Small intestine (tissue), 7 donors: ENCODE measurements at regions not wholly inside any gene's neighbourhood (a gene's known extent, or its start where the extent isn't known, plus 50 kb on each side); places are given as distances from the start of the nearest gene placed in this dataset.

Experiments
- DNase-seq, 2 donors: peaks; one replicate each; pipeline versions ENCODE4 v3.0.0 to v3.0.0-alpha.2; 2013
- FAIRE-seq: peaks from 2 replicates; lab custom pipeline; 2012; peaks lifted over from hg19 to GRCh38; lab: Jason Lieb, UNC
- H3K27ac ChIP-seq, 3 donors: one replicate each; pipeline ENCODE4 v1.5.1; 2013; ENCODE audit warnings: low read length in 2 of 3, mild to moderate bottlenecking in 2 of 3, control low read depth in 1 of 3, inconsistent platforms in 1 of 3, low read depth in 1 of 3, moderate library complexity in 1 of 3
- H3K27me3 ChIP-seq, 3 donors: one replicate each; pipeline ENCODE4 v1.6.1; 2013; ENCODE audit warnings: low read length in 3 of 3, inconsistent platforms in 1 of 3; ENCODE audit not compliant: control insufficient read depth in 3 of 3, insufficient read depth in 3 of 3
- H3K36me3 ChIP-seq, 3 donors: one replicate each; pipeline ENCODE4 v1.6.1; 2013; ENCODE audit warnings: low read length in 3 of 3, inconsistent platforms in 1 of 3, low read depth in 1 of 3, mild to moderate bottlenecking in 1 of 3, moderate library complexity in 1 of 3; ENCODE audit not compliant: control insufficient read depth in 3 of 3, insufficient read depth in 2 of 3
- H3K4me1 ChIP-seq, 3 donors: one replicate each; pipeline ENCODE4 v1.6.1; 2013; ENCODE audit warnings: low read length in 2 of 3, inconsistent platforms in 1 of 3, low read depth in 1 of 3, mild to moderate bottlenecking in 1 of 3, moderate library complexity in 1 of 3; ENCODE audit not compliant: control insufficient read depth in 3 of 3, insufficient read depth in 2 of 3
- H3K4me3 ChIP-seq, 3 donors: one replicate each; pipeline ENCODE4 v1.5.1; 2013; ENCODE audit warnings: low read length in 3 of 3, control low read depth in 1 of 3, inconsistent platforms in 1 of 3, low read depth in 1 of 3, mild to moderate bottlenecking in 1 of 3, moderate library complexity in 1 of 3
- H3K9me3 ChIP-seq, 2 donors: one replicate each; pipeline ENCODE4 v1.6.1; 2013; ENCODE audit warnings: low read depth in 1 of 2, low read length in 1 of 2; ENCODE audit not compliant: control insufficient read depth in 2 of 2, insufficient read depth in 1 of 2
- WGBS, 3 donors: extraction: QIAGEN DNeasy Blood & Tissue Kit; methylation state at CpG; one replicate each; pipeline ENCODE4 v1.1.7; 2013; 5-methylcytosine and 5-hydroxymethylcytosine counted together
- donor health status: healthy with polysubstance abuse.
- donor health status: control.
- donor health status: control.
- donor health status: Bipolar disorder and iron deficiency.
- donor health status: healthy.

DNA sequence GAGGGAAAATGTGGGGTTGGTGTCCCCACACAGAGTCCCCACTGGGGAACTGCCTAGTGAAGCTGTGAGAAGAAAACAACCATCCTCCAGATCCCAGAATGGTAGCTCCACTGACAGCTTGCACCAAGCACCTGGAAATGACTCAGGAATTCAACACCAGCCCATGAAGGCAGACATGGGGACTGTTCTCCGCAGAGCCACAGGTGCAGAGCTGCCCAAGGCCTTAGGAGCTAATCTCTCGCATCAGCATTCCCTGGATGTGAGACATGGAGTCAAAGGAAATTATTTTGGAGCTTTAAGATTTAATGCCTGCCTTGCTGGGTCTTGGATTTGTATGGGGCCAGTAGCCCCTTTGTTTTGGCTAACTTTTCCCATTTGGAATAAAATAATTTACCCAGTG, 367.9 kb downstream of the FAM133A start:
- H3K4me3 ChIP-seq = no peak overlapping the region
- H3K36me3 ChIP-seq = no peaks in the 10 kb centered on the region
- no peaks in the 10 kb centered on the region for H3K9me3 ChIP-seq
- DNase-seq (no peak), FAIRE-seq (no peak)
- no peaks in the 10 kb centered on the region for H3K27me3 ChIP-seq
- no peaks in the 10 kb centered on the region for H3K4me1 ChIP-seq
- no peak overlapping the region for H3K27ac ChIP-seq
- 85 to 94% (median 92%) methylated on average over 2 of the region's 2 CpGs for WGBS, 3 donors

- no peak overlapping the region for H3K27ac ChIP-seq
- FAIRE-seq (no peak), DNase-seq (no peak)
- H3K4me1 ChIP-seq = no peaks in the 10 kb centered on the region
- WGBS, 3 donors = 75 to 87% (median 83%) methylated on average over 11 to 16 of the region's 16 CpGs
- H3K36me3 ChIP-seq = no peaks in the 10 kb centered on the region
- H3K9me3 ChIP-seq = no peaks in the 10 kb centered on the region
- H3K27me3 ChIP-seq = no peaks in the 10 kb centered on the region
- no peak overlapping the region for H3K4me3 ChIP-seq
These were observed 371.7 kb downstream of the FAM133A start for GRCh38 chrX:94045724-94046123.

- Histone ChIP-seq H3K4me3 (no peak overlapping the region), H3K27ac (no peak overlapping the region), H3K36me3 (no peaks in the 10 kb centered on the region), H3K27me3 (no peaks in the 10 kb centered on the region), H3K9me3 (peaks cover 0 to 3% of the 10 kb centered on the region in 2 donors), H3K4me1 (peaks cover 0 to 6% (median 0%) of the 10 kb centered on the region in 3 donors)
- DNase-seq = no peak
- 46 to 69% (median 68%) methylated on average over 2 of the region's 2 CpGs for WGBS, 3 donors
- FAIRE-seq = no peak
These were observed 377.9 kb downstream of the FAM133A start for GRCh38 chrX:94051926-94052325.

- DNase-seq (peak; percentile 0 to 58), FAIRE-seq (no peak)
- H3K9me3 ChIP-seq = peaks cover 0 to 3% of the 10 kb centered on the region in 2 donors
- no peaks in the 10 kb centered on the region for H3K27me3 ChIP-seq
- H3K27ac ChIP-seq = peak overlapping the region in 1 of 3 donors; percentile 66
- H3K4me3 ChIP-seq = no peak overlapping the region
- peaks cover 0 to 6% (median 0%) of the 10 kb centered on the region in 3 donors for H3K4me1 ChIP-seq
- no peaks in the 10 kb centered on the region for H3K36me3 ChIP-seq
- 27 to 54% (median 38%) methylated on average over 2 of the region's 2 CpGs for WGBS, 3 donors
These were observed 379.6 kb downstream of the FAM133A start for GRCh38 chrX:94053575-94053974.

DNA sequence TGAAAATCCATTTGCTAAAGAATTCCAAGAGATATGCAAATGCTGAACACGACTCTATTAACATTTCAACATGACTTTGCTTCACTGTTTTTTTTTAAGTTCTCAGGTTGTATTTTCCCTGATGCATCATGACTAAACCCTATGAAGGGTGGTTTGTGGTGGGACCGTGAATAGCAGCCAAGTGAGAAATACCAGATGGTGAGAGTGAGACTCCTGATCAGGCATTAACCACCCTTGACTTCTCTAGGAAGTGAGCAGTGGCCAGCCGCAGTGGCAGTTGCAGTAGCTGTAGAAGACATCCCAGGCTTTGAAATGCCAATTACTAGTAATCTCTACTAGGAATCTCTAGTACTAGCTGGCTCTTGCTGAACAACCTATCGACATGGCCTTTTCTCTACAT, 383.4 kb downstream of the FAM133A start:
- peaks cover 0 to 6% (median 0%) of the 10 kb centered on the region in 3 donors for H3K4me1 ChIP-seq
- no peaks in the 10 kb centered on the region for H3K36me3 ChIP-seq
- H3K27ac ChIP-seq = no peak overlapping the region
- H3K27me3 ChIP-seq = no peaks in the 10 kb centered on the region
- DNase-seq (no peak), FAIRE-seq (no peak)
- WGBS, 3 donors = 59 to 72% (median 66%) methylated on average over 4 of the region's 4 CpGs
- H3K4me3 ChIP-seq = no peak overlapping the region
- peaks cover 0 to 3% of the 10 kb centered on the region in 2 donors for H3K9me3 ChIP-seq

- Histone ChIP-seq H3K4me1 (peaks cover 0 to 6% (median 0%) of the 10 kb centered on the region in 3 donors), H3K27me3 (no peaks in the 10 kb centered on the region), H3K4me3 (peak overlapping the region in 1 of 3 donors; percentile 29), H3K36me3 (no peaks in the 10 kb centered on the region), H3K9me3 (peaks cover 0 to 3% of the 10 kb centered on the region in 2 donors), H3K27ac (no peak overlapping the region)
- DNase-seq = peak in 1 of 2 donors; percentile 47
- FAIRE-seq = peak; percentile 15
- 9 to 30% (median 28%) methylated on average over 9 of the region's 9 CpGs for WGBS, 3 donors
These were observed 384.8 kb downstream of the FAM133A start for GRCh38 chrX:94058728-94059382.

- Histone ChIP-seq H3K27ac (no peak overlapping the region), H3K27me3 (no peaks in the 10 kb centered on the region), H3K4me3 (no peak overlapping the region), H3K4me1 (no peaks in the 10 kb centered on the region), H3K9me3 (no peaks in the 10 kb centered on the region), H3K36me3 (no peaks in the 10 kb centered on the region)
- WGBS, 3 donors = 71 to 80% (median 72%) methylated on average over 7 of the region's 7 CpGs
- no peak for DNase-seq
- FAIRE-seq = no peak
These were observed 391.1 kb downstream of the FAM133A start for GRCh38 chrX:94065091-94065490.

DNA sequence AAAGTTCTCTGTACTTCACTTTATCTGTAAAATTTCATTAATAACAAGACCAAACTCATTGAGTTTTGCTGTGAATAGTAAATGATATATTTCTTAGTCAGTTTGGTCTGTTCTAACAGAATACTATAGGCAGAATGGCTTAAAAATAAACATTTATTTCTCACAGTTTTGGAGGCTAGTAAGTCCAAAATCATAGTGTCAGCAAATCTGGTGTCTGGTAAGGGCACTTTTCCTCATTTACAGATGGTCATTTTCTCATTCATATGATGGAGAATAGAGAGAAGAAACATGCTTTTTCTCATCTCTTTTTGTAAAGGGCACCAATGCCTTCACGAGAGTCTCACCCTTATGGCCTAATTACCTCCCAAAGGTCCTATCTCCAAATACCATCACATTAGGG, 415.1 kb downstream of the FAM133A start:
- DNase-seq = no peak
- Histone ChIP-seq H3K36me3 (no peaks in the 10 kb centered on the region), H3K27ac (no peak overlapping the region), H3K9me3 (no peaks in the 10 kb centered on the region), H3K4me3 (no peak overlapping the region), H3K27me3 (no peaks in the 10 kb centered on the region), H3K4me1 (no peaks in the 10 kb centered on the region)
- WGBS, 3 donors = 44 to 89% (median 56%) methylated on average over 1 of the region's 1 CpG
- FAIRE-seq = no peak

DNA sequence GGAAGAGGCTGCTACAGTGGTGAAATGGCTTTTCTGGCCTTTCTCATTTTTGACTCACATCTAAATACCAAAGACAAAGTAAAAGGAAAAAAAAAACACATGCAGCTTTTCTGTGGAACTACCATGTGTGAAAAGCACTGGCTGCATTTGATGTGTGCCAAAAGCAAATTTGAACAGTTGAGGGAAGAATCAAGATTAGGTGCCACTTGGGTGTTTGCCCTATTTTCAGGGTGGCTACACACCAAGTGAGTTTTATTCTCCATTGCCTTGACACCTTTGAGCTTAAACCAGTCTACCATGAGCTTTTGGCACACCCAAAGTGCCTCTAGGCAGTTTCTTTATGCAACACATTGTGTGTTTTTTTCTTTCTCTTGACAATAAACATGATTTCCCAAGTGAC, 423.9 kb downstream of the FAM133A start:
- Histone ChIP-seq H3K36me3 (no peaks in the 10 kb centered on the region), H3K27ac (no peak overlapping the region), H3K27me3 (no peaks in the 10 kb centered on the region), H3K9me3 (no peaks in the 10 kb centered on the region), H3K4me3 (no peak overlapping the region), H3K4me1 (no peaks in the 10 kb centered on the region)
- no peak for DNase-seq
- no peak for FAIRE-seq
